Mesendoderm (in vitro differentiated cells): ENCODE measurements at regions not wholly inside any gene's neighbourhood (a gene's known extent, or its start where the extent isn't known, plus 50 kb on each side); places are given as distances from the start of the nearest gene placed in this dataset.

Experiments used
- DNase-seq: peaks from one replicate; pipeline ENCODE4 v3.0.0; 2013
- H2AK5ac ChIP-seq: 2 replicates; pipeline ENCODE4 v1.6.1; 2013; ENCODE audit warnings: low read length, inconsistent platforms
- H2BK120ac ChIP-seq: 2 replicates; pipeline ENCODE4 v1.6.1; 2013; ENCODE audit warnings: low read depth, mild to moderate bottlenecking, low read length, moderate library complexity, mixed read lengths
- H2BK15ac ChIP-seq: replicated peaks from 2 replicates; pipeline ENCODE4 v1.6.1; 2013; ENCODE audit warnings: low read depth, mild to moderate bottlenecking, moderate library complexity
- H2BK5ac ChIP-seq: 2 replicates; pipeline ENCODE4 v1.6.1; 2013; ENCODE audit warnings: low read length, inconsistent platforms
- H3K18ac ChIP-seq: 2 replicates; pipeline ENCODE4 v1.6.1; 2013; ENCODE audit warnings: mild to moderate bottlenecking, low read length, mixed read lengths
- H3K23ac ChIP-seq: one replicate; pipeline ENCODE4 v1.6.1; 2013; ENCODE audit warnings: low read length
- H3K27ac ChIP-seq: 2 replicates; pipeline ENCODE4 v1.5.1; 2013; ENCODE audit warnings: low read depth, mild to moderate bottlenecking, inconsistent platforms, low read length, moderate library complexity
- H3K27me3 ChIP-seq: 2 replicates; pipeline ENCODE4 v1.6.1; 2013; ENCODE audit warnings: low read length, control low read depth, mild to moderate bottlenecking, inconsistent platforms; ENCODE audit not compliant: insufficient read depth, poor library complexity
- H3K36me3 ChIP-seq: 2 replicates; pipeline ENCODE4 v1.6.1; 2013; ENCODE audit warnings: low read length, inconsistent platforms; ENCODE audit not compliant: control insufficient read depth, insufficient read depth
- H3K4ac ChIP-seq: one replicate; pipeline ENCODE4 v1.6.1; 2013; ENCODE audit warnings: low read depth, mild to moderate bottlenecking, low read length, moderate library complexity
- H3K4me1 ChIP-seq: 2 replicates; pipeline ENCODE4 v1.6.1; 2013; ENCODE audit warnings: low read depth, low read length, inconsistent platforms; ENCODE audit not compliant: control insufficient read depth
- H3K4me2 ChIP-seq: 2 replicates; pipeline ENCODE4 v1.6.1; 2013; ENCODE audit warnings: low read length
- H3K4me3 ChIP-seq: 2 replicates; pipeline ENCODE4 v1.5.1; 2013; ENCODE audit warnings: mild to moderate bottlenecking, low read length
- H3K56ac ChIP-seq: one replicate; pipeline ENCODE4 v1.6.1; 2013; ENCODE audit warnings: low read length
- H3K79me1 ChIP-seq: 2 replicates; pipeline ENCODE4 v1.6.1; 2013; ENCODE audit warnings: low read length, inconsistent platforms
- H3K79me2 ChIP-seq: 2 replicates; pipeline ENCODE4 v1.6.1; 2013; ENCODE audit warnings: mild to moderate bottlenecking, low read length; ENCODE audit not compliant: control insufficient read depth, insufficient read depth
- H3K9ac ChIP-seq: 2 replicates; pipeline ENCODE4 v1.6.1; 2013; ENCODE audit warnings: low read length, inconsistent platforms
- H4K5ac ChIP-seq: one replicate; pipeline ENCODE4 v1.6.1; 2013; ENCODE audit warnings: low read length
- H4K8ac ChIP-seq: one replicate; pipeline ENCODE4 v1.6.1; 2013; ENCODE audit warnings: low read depth, mild to moderate bottlenecking, control low read depth, low read length, moderate library complexity
- WGBS: extraction: QIAGEN DNeasy Blood & Tissue Kit; methylation state at CpG from one replicate; pipeline ENCODE4 v1.1.7; 2013; ENCODE audit warnings: low lambda C conversion rate, missing lambda C conversion rate; ENCODE audit not compliant: insufficient coverage; ENCODE audit errors: extremely low coverage; 5-methylcytosine and 5-hydroxymethylcytosine counted together

- Histone ChIP-seq H2BK5ac (no peak overlapping the region), H3K27me3 (no peaks in the 10 kb centered on the region), H3K4me2 (no peak overlapping the region), H3K4me1 (no peaks in the 10 kb centered on the region), H3K18ac (no peak overlapping the region), H3K36me3 (no peaks in the 10 kb centered on the region), H3K79me1 (no peaks in the 10 kb centered on the region), H3K4ac (no peak overlapping the region), H3K4me3 (no peak overlapping the region), H2AK5ac (no peak overlapping the region), H3K23ac (no peak overlapping the region), H3K56ac (no peak overlapping the region), H3K27ac (no peak overlapping the region), H4K5ac (no peak overlapping the region), H2BK120ac (no peak overlapping the region), H3K79me2 (no peaks in the 10 kb centered on the region), H4K8ac (no peak overlapping the region), H3K9ac (no peak overlapping the region), H2BK15ac (no peak overlapping the region)
- no peak for DNase-seq
- no CpG with 5 or more reads among the region's 17 CpGs for WGBS
Observed at GRCh38 chr22:48551716-48552268, 1275.9 kb downstream of the BRD1 start.

DNA sequence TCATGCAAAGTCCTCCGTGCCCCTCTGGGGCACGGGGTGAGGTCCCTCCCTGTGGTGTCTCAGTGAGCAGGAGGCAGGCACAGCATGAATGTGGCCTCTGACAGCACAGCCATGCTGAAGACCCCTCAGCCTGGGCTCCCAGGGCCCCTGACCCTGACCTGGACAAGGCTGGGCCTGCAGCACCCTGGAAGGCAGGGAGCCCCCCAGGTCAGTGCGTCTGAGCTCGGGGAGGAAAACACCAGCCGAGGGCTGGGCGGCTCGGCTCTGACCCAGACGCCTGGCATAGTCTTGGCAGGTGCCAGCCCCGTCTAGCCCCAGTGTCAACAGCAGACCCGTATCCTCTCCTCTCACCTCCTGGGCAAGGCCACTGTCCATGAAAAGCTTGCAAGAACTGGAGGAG lies 1276.6 kb downstream of the BRD1 start:
- Histone ChIP-seq H3K27me3 (no peaks in the 10 kb centered on the region), H3K56ac (no peak overlapping the region), H2BK120ac (no peak overlapping the region), H3K27ac (no peak overlapping the region), H3K36me3 (no peaks in the 10 kb centered on the region), H3K9ac (no peak overlapping the region), H3K23ac (no peak overlapping the region), H3K79me2 (no peaks in the 10 kb centered on the region), H2AK5ac (no peak overlapping the region), H2BK15ac (no peak overlapping the region), H4K8ac (no peak overlapping the region), H3K4me1 (no peaks in the 10 kb centered on the region), H3K18ac (no peak overlapping the region), H2BK5ac (no peak overlapping the region), H4K5ac (no peak overlapping the region), H3K4me3 (no peak overlapping the region), H3K4me2 (no peak overlapping the region), H3K79me1 (no peaks in the 10 kb centered on the region), H3K4ac (no peak overlapping the region)
- no CpG with 5 or more reads among the region's 10 CpGs for WGBS
- no peak for DNase-seq

GRCh38 chr22:48548391-48548790 lies 1279.3 kb downstream of the BRD1 start:
- Histone ChIP-seq H3K4me3 (no peak overlapping the region), H3K56ac (no peak overlapping the region), H3K36me3 (no peaks in the 10 kb centered on the region), H2BK120ac (no peak overlapping the region), H2BK15ac (no peak overlapping the region), H3K79me2 (no peaks in the 10 kb centered on the region), H3K4me1 (no peaks in the 10 kb centered on the region), H3K27ac (no peak overlapping the region), H2AK5ac (no peak overlapping the region), H3K4me2 (no peak overlapping the region), H2BK5ac (no peak overlapping the region), H3K9ac (no peak overlapping the region), H3K18ac (no peak overlapping the region), H3K23ac (no peak overlapping the region), H3K79me1 (no peaks in the 10 kb centered on the region), H4K8ac (no peak overlapping the region), H3K4ac (no peak overlapping the region), H4K5ac (no peak overlapping the region), H3K27me3 (no peaks in the 10 kb centered on the region)
- DNase-seq, result no peak
- WGBS, result no CpG with 5 or more reads among the region's 8 CpGs

DNA sequence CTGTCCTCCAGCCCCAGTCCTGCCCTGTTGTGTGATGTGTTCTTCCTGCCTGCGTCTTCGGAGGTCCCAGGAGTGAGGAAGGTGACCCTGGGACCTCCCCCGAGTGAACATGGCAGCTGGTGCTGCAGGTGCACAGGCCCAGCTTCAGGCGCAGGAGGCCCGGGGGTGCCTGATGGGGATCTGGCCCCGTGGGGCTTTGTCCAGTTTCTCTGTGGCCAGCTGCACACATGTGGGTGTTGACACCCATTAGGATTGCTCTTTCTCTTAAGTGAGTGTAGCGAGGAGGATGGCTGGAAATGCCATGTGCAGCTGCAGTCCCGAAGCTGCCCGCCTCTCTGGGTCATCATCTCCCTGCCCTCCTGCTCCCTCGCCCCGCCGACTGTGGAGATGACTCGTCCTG lies 1279.7 kb downstream of the BRD1 start:
- Histone ChIP-seq H4K5ac (no peak overlapping the region), H3K4ac (no peak overlapping the region), H4K8ac (no peak overlapping the region), H2AK5ac (no peak overlapping the region), H3K18ac (no peak overlapping the region), H3K4me1 (no peaks in the 10 kb centered on the region), H3K27me3 (no peaks in the 10 kb centered on the region), H3K36me3 (no peaks in the 10 kb centered on the region), H2BK120ac (no peak overlapping the region), H3K79me1 (no peaks in the 10 kb centered on the region), H3K27ac (no peak overlapping the region), H3K4me3 (no peak overlapping the region), H2BK5ac (no peak overlapping the region), H3K79me2 (no peaks in the 10 kb centered on the region), H3K4me2 (no peak overlapping the region), H2BK15ac (no peak overlapping the region), H3K9ac (no peak overlapping the region), H3K23ac (no peak overlapping the region), H3K56ac (no peak overlapping the region)
- no peak for DNase-seq
- no CpG with 5 or more reads among the region's 13 CpGs for WGBS

DNA sequence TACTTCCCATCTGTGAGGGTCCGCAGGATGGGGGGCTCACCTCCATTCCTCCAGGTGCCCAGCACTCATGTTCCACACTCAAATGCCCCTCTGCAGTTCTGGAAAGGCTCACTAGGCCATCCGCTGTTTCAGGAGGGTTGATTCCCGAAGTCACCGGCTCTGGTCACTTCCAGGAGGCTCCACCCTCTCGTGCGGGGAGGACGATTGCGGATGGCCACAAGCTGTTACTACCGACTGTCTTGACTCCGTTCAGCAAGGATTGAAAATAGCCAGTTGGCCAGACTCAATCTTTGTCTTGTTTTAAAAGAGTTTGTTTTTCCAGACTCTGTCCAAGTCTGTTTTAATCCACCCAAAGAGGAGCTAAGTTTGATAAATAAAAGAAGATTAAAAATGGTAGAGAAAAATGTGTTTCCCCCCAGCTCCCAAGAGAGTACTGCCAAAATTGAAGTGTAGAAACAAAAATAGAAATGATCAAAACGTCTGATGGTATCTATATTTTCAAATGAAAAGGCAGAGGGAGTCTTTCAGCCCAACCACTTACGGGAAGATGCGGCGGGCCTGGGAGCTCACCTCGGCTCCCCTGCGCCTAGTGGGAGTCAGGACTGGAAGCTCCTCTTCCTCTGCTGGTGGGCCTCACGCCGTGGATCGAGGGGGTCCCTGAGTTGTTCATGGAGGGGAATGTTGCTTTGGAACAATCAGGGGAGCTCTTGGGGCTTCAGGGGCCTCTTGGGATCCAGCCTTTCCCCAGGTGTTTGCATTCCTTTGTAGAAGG lies 1280.8 kb downstream of the BRD1 start:
- H3K79me1 ChIP-seq, result no peaks in the 10 kb centered on the region
- no peak overlapping the region for H3K18ac ChIP-seq
- H3K27ac ChIP-seq, result no peak overlapping the region
- H4K5ac ChIP-seq, result no peak overlapping the region
- no peak overlapping the region for H3K23ac ChIP-seq
- no peak overlapping the region for H3K4me2 ChIP-seq
- no peaks in the 10 kb centered on the region for H3K27me3 ChIP-seq
- no peak overlapping the region for H2BK15ac ChIP-seq
- H3K4ac ChIP-seq, result no peak overlapping the region
- no peak overlapping the region for H2AK5ac ChIP-seq
- no peak overlapping the region for H3K56ac ChIP-seq
- H2BK5ac ChIP-seq, result no peak overlapping the region
- no peaks in the 10 kb centered on the region for H3K79me2 ChIP-seq
- H3K4me1 ChIP-seq, result no peaks in the 10 kb centered on the region
- DNase-seq, result no peak
- no peak overlapping the region for H3K4me3 ChIP-seq
- no peak overlapping the region for H3K9ac ChIP-seq
- no CpG with 5 or more reads among the region's 19 CpGs for WGBS
- H4K8ac ChIP-seq, result no peak overlapping the region
- H3K36me3 ChIP-seq, result no peaks in the 10 kb centered on the region
- no peak overlapping the region for H2BK120ac ChIP-seq

GRCh38 chr22:48545987-48546386 lies 1281.7 kb downstream of the BRD1 start:
- no CpG with 5 or more reads among the region's 18 CpGs for WGBS

More at GRCh38 chr22:48545987-48546386, 1281.7 kb downstream of the BRD1 start:
- Histone ChIP-seq H3K27me3 (no peaks in the 10 kb centered on the region), H3K18ac (no peak overlapping the region), H2BK120ac (no peak overlapping the region), H3K4me1 (no peaks in the 10 kb centered on the region), H3K23ac (no peak overlapping the region), H3K79me2 (no peaks in the 10 kb centered on the region), H4K8ac (no peak overlapping the region), H3K4me3 (no peak overlapping the region), H3K4me2 (no peak overlapping the region), H3K36me3 (no peaks in the 10 kb centered on the region), H3K9ac (no peak overlapping the region), H2BK5ac (no peak overlapping the region), H3K56ac (no peak overlapping the region), H2BK15ac (no peak overlapping the region), H4K5ac (no peak overlapping the region), H3K4ac (no peak overlapping the region), H3K27ac (no peak overlapping the region), H3K79me1 (no peaks in the 10 kb centered on the region), H2AK5ac (no peak overlapping the region)
- DNase-seq, result no peak
